RWPE2 (cell line): ENCODE measurements at regions not wholly inside any gene's neighbourhood (a gene's known extent, or its start where the extent isn't known, plus 50 kb on each side); places are given as distances from the start of the nearest gene placed in this dataset.

Experiments
- ATAC-seq: fragments of 200-7000 bp; cut with Tn5 transposase; 3 replicates; pipeline ENCODE4 v1.9.1; 2021; ENCODE audit warnings: low read depth
- DNase-seq: peaks from one replicate; pipeline ENCODE4 v3.0.0-alpha.2; 2020; ENCODE audit warnings: low spot score
- H3K27ac ChIP-seq: fragments of 450-650 bp; 2 replicates; pipeline ENCODE4 v1.5.1; 2017; ENCODE audit warnings: mild to moderate bottlenecking; ENCODE audit not compliant: poor library complexity, severe bottlenecking
- H3K27me3 ChIP-seq: fragments of 250-450 bp; sonication (Bioruptor Pico); 2 replicates; pipeline ENCODE4 v1.5.1; 2021; ENCODE audit warnings: mild to moderate bottlenecking, moderate library complexity; ENCODE audit not compliant: insufficient read depth, poor library complexity, severe bottlenecking
- H3K36me3 ChIP-seq: fragments of 250-450 bp; sonication (Bioruptor Pico); 2 replicates; pipeline ENCODE4 v1.5.1; 2020; ENCODE audit warnings: low read depth, mild to moderate bottlenecking, moderate library complexity
- H3K4me1 ChIP-seq: fragments of 250-450 bp; sonication (Bioruptor Pico); 2 replicates; pipeline ENCODE4 v1.5.1; 2021; ENCODE audit warnings: mild to moderate bottlenecking, moderate library complexity; ENCODE audit not compliant: insufficient read depth, poor library complexity, severe bottlenecking
- H3K4me3 ChIP-seq: fragments of 250-450 bp; sonication (Bioruptor Pico); 2 replicates; pipeline ENCODE4 v1.5.1; 2021; ENCODE audit warnings: mild to moderate bottlenecking, moderate library complexity; ENCODE audit not compliant: severe bottlenecking
- H3K9me3 ChIP-seq: fragments of 250-450 bp; sonication (Bioruptor Pico); 2 replicates; pipeline ENCODE4 v1.5.1; 2021; ENCODE audit warnings: mild to moderate bottlenecking, moderate library complexity; ENCODE audit not compliant: severe bottlenecking
- CTCF ChIP-seq: fragments of 450-650 bp; IDR thresholded peaks from one replicate; pipeline ENCODE4 v1.5.1; 2017; ENCODE audit warnings: mild to moderate bottlenecking, moderate library complexity; ENCODE audit not compliant: poor library complexity, severe bottlenecking

DNA sequence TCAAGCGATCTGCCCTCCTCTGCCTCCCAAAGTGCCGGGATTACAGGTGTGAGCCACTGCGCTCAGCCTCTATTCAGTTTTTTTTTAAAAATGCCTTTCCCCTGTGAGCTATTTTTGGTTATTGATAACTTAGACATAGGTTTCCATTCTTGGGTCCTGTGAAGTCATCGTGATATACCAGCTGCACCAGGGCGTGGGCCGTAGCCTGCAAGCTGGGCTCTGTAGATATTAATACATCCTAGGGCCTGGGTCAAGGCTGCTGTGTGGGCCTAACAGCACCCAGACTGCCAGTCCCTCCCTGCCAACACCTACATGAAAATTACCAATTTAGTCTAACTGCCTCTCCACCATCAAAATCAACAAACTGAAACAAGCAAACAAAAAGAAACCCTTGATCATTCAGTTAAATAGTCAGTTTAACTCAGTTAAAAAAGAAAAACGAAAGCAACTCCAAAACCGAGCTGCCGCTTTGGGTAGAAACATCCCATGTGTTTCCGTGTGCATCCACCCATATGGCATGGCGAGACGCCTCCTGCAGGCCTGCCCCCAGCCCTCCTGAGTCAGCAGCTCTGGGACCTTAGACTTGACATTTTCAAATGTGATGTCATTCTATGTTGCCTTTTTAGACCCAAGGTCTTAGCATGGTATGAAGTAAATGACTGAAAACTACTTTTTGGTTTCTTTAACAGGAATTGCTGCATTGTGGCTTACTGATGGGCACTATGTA lies 330.2 kb downstream of the GLRX3 start:
- Histone ChIP-seq H3K9me3 (no peaks in the 10 kb centered on the region), H3K4me3 (no peak overlapping the region), H3K4me1 (no peaks in the 10 kb centered on the region), H3K36me3 (no peaks in the 10 kb centered on the region), H3K27ac (no peak overlapping the region), H3K27me3 (no peaks in the 10 kb centered on the region)
- no peak for ATAC-seq
- no peak for DNase-seq
- no peak for TF ChIP-seq CTCF

DNA sequence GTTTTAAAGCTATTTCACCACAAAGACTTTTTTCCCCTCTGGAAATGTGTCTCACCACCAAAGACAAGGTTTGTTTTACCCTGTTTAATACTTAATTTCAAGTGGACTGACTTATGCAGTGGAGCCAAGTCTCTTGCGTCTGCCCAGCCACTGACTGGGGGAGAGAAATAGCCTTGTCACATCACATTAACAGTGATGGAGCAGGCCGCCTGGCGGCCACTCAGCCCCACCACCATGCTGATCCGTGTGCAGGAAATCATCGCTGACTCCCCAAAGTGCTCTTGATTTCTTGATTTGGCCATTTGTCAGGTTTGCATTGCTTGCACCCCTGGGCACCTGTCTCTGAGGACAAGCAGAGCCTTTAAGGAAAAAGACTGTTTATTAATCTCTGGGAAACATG lies 334.1 kb downstream of the GLRX3 start:
- Histone ChIP-seq H3K36me3 (no peaks in the 10 kb centered on the region), H3K27ac (no peak overlapping the region), H3K27me3 (no peaks in the 10 kb centered on the region), H3K4me1 (no peaks in the 10 kb centered on the region), H3K4me3 (no peak overlapping the region), H3K9me3 (no peaks in the 10 kb centered on the region)
- no peak for ATAC-seq
- no peak for DNase-seq
- TF ChIP-seq CTCF, result no peak

DNA sequence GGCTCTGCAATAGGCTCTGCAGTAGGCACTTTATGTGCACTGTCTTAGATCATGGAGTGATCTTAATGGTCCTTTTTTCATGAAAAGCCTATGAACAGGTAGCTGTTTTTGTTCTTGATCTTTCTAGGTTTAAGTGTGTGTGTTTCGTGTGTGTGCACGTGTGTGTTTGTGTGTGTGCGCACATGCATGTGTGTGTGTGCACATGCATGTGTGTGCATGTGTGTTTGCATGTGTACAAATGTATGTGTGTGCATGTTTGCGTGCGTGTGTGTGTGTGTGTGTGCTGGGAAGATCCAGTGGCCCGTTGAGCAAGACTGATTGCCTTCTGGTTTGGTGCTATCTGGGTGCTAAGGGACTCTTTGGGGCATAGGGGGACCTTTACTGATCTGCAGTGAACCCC lies 334.8 kb downstream of the GLRX3 start:
- Histone ChIP-seq H3K27me3 (no peaks in the 10 kb centered on the region), H3K4me1 (no peaks in the 10 kb centered on the region), H3K36me3 (no peaks in the 10 kb centered on the region), H3K4me3 (no peak overlapping the region), H3K27ac (no peak overlapping the region), H3K9me3 (no peaks in the 10 kb centered on the region)
- DNase-seq (no peak), ATAC-seq (no peak)
- no peak for TF ChIP-seq CTCF

GRCh38 chr10:130471486-130471885 lies 335.3 kb downstream of the GLRX3 start:
- ATAC-seq, result no peak
- DNase-seq, result no peak
- TF ChIP-seq CTCF, result no peak
- Histone ChIP-seq H3K36me3 (no peaks in the 10 kb centered on the region), H3K4me1 (no peaks in the 10 kb centered on the region), H3K9me3 (no peaks in the 10 kb centered on the region), H3K27me3 (no peaks in the 10 kb centered on the region), H3K4me3 (no peak overlapping the region), H3K27ac (no peak overlapping the region)

GRCh38 chr10:130472236-130472635 lies 336.0 kb downstream of the GLRX3 start:
- Histone ChIP-seq H3K27me3 (no peaks in the 10 kb centered on the region), H3K9me3 (no peaks in the 10 kb centered on the region), H3K36me3 (no peaks in the 10 kb centered on the region), H3K4me1 (no peaks in the 10 kb centered on the region), H3K27ac (no peak overlapping the region), H3K4me3 (no peak overlapping the region)
- DNase-seq, result no peak
- ATAC-seq, result no peak
- no peak for TF ChIP-seq CTCF
